ENCODE measurements at regions not wholly inside any gene's neighbourhood (a gene's known extent, or its start where the extent isn't known, plus 50 kb on each side); places are given as distances from the start of the nearest gene placed in this dataset.

DNA sequence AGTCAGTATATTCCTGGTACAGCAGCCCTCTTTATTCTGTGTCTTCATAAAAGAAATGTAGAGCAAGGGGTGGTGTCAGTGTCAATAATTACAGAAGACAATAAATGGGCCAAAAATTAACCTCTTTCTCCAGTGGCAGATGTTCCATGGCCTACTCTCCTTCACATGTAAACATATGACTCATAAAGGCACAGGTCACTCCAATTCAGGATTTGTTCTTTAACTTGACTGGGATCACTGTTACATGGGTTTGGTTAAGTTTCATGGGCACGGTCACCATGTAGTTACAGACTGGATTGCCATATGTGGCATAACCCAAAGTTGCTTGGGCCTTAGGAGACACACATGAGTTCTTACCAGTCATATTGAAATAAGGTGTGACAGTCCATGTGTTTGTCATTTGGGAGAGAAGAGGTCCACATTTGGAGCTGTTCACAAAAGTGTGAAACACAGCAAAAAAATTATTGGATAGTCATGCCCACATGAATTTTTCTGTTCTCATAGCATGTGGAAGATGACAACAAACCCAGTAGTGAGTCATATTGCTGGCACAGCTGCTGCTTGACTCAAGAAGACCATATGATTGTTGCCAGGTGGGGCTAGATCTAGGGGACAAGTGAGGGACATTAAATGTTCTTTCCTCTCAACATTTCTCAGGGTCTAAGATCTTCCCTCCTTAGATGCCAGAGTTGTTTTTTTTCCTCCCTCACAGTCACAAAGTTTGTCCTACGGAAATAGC lies 68.1 kb upstream of the HTR2A start:
- Histone ChIP-seq H3K36me3 (no peaks in the 10 kb centered on the region), H3K4me1 (no peaks in the 10 kb centered on the region), H3K27me3 (no peaks in the 10 kb centered on the region), H3K4me3 (no peak overlapping the region), H3K27ac (replicated peaks in 1 of 4) (no peak overlapping the region), H3K9me3 (no peaks in the 10 kb centered on the region)
- DNase-seq (ENCODE audit: extremely low spot score), result no peak
- 87% methylated on average over 1 of the region's 2 CpGs for WGBS
- TF ChIP-seq, protein P1, sequence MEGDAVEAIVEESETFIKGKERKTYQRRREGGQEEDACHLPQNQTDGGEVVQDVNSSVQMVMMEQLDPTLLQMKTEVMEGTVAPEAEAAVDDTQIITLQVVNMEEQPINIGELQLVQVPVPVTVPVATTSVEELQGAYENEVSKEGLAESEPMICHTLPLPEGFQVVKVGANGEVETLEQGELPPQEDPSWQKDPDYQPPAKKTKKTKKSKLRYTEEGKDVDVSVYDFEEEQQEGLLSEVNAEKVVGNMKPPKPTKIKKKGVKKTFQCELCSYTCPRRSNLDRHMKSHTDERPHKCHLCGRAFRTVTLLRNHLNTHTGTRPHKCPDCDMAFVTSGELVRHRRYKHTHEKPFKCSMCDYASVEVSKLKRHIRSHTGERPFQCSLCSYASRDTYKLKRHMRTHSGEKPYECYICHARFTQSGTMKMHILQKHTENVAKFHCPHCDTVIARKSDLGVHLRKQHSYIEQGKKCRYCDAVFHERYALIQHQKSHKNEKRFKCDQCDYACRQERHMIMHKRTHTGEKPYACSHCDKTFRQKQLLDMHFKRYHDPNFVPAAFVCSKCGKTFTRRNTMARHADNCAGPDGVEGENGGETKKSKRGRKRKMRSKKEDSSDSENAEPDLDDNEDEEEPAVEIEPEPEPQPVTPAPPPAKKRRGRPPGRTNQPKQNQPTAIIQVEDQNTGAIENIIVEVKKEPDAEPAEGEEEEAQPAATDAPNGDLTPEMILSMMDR (IDR thresholded peaks at IDR 0.05), result no peak
- no peak for TF ChIP-seq POLR2A (IDR thresholded peaks at IDR 0.05; ENCODE audit: low read depth)
- TF ChIP-seq EP300 (IDR thresholded peaks at IDR 0.05), result no peak
- no peak for TF ChIP-seq POLR2AphosphoS5 (IDR thresholded peaks at IDR 0.05)
- intact Hi-C loops (cut with DNase I), result no loop called here

GRCh38 chr13:46963904-46964303 lies 67.1 kb upstream of the HTR2A start:
- Histone ChIP-seq H3K9me3 (no peaks in the 10 kb centered on the region), H3K4me1 (no peaks in the 10 kb centered on the region), H3K27me3 (no peaks in the 10 kb centered on the region), H3K4me3 (no peak overlapping the region), H3K36me3 (no peaks in the 10 kb centered on the region), H3K27ac (replicated peaks in 1 of 4) (no peak overlapping the region)
- WGBS, result 85% methylated on average over 4 of the region's 4 CpGs
- DNase-seq (ENCODE audit: extremely low spot score), result no peak
- intact Hi-C loops (cut with DNase I), result no loop called here
- no peak for TF ChIP-seq POLR2A (IDR thresholded peaks at IDR 0.05; ENCODE audit: low read depth)
- no peak for TF ChIP-seq POLR2AphosphoS5 (IDR thresholded peaks at IDR 0.05)
- no peak for TF ChIP-seq EP300 (IDR thresholded peaks at IDR 0.05)
- TF ChIP-seq, protein P1 (IDR thresholded peaks at IDR 0.05), result no peak

DNA sequence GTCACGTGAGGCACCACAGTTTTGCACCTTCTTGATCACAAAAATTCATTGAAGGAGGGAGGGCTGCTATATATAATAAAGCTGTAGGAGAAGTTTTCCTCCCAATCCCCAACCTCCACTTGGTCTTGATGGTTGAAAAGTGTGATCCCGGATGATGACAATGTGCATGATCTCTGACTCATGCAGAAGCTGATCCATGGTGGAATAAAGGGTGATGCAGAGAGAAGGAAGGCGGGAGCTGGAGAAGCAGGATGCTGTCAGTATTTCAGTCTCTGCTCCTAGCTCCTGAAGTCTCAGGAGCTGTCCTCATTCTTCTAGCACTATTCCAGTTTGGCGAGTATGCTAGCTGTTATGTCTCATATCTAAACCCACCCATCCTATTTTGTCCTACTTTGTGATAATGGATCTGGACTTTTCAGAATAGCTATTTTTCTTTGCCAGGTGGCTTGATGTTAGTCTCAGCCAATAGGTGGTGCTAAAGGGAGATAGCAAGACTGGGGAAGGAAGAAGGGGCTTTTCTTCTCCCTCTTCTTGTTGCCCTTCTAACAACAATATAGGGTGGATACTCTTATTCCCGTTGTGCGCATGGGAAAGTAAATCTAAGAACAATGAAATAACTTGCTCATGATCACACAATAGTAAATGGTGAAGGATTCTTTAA lies 65.6 kb upstream of the HTR2A start:
- H3K36me3 ChIP-seq, result no peaks in the 10 kb centered on the region
- no peaks in the 10 kb centered on the region for H3K4me1 ChIP-seq
- intact Hi-C loops (cut with DNase I), result no loop called here
- no peak overlapping the region for H3K4me3 ChIP-seq
- DNase-seq (ENCODE audit: extremely low spot score), result no peak
- no peaks in the 10 kb centered on the region for H3K27me3 ChIP-seq
- no peak for TF ChIP-seq POLR2AphosphoS5 (IDR thresholded peaks at IDR 0.05)
- TF ChIP-seq, protein P1 (IDR thresholded peaks at IDR 0.05), result peak in 1 of 3 experiments; percentile 10
- no peak for TF ChIP-seq EP300 (IDR thresholded peaks at IDR 0.05)
- H3K27ac ChIP-seq (replicated peaks in 1 of 4), result no peak overlapping the region
- 73% methylated on average over 6 of the region's 6 CpGs for WGBS
- H3K9me3 ChIP-seq, result no peaks in the 10 kb centered on the region

GRCh38 chr13:46961719-46962118 lies 64.9 kb upstream of the HTR2A start:
- intact Hi-C loops (cut with DNase I), result no loop called here
- DNase-seq (ENCODE audit: extremely low spot score), result no peak
- H3K4me1 ChIP-seq, result no peaks in the 10 kb centered on the region
- no peak overlapping the region for H3K27ac ChIP-seq (replicated peaks in 1 of 4)
- no peaks in the 10 kb centered on the region for H3K27me3 ChIP-seq
- no peaks in the 10 kb centered on the region for H3K9me3 ChIP-seq
- no peak overlapping the region for H3K4me3 ChIP-seq
- H3K36me3 ChIP-seq, result no peaks in the 10 kb centered on the region
- WGBS, result 41% methylated on average over 2 of the region's 2 CpGs
- TF ChIP-seq POLR2AphosphoS5 (IDR thresholded peaks at IDR 0.05), result no peak
- TF ChIP-seq, protein P1 (IDR thresholded peaks at IDR 0.05), result no peak
- TF ChIP-seq POLR2A (IDR thresholded peaks at IDR 0.05; ENCODE audit: low read depth), result no peak
- TF ChIP-seq EP300 (IDR thresholded peaks at IDR 0.05), result no peak

All from esophagus muscularis mucosa (tissue), 4 donors.